SU-DHL-6 (cell line): ENCODE measurements at regions not wholly inside any gene's neighbourhood (a gene's known extent, or its start where the extent isn't known, plus 50 kb on each side); places are given as distances from the start of the nearest gene placed in this dataset.

ENCODE experiments used
- CTCF ChIP-seq: fragments of 200-600 bp; sonication (generic); IDR thresholded peaks from one replicate; pipeline ENCODE4 v1.5.1; 2017; ENCODE audit warnings: antibody characterized with exemption, mild to moderate bottlenecking, low read length, moderate library complexity; ENCODE audit not compliant: insufficient read depth, poor library complexity, severe bottlenecking
- EZH2phosphoT487 ChIP-seq: fragments of 200-600 bp; sonication (generic), shearing (Covaris generic); conservative IDR thresholded peaks from 2 replicates; pipeline ENCODE4 v1.6.1; 2018; ENCODE audit warnings: mild to moderate bottlenecking, antibody characterized with exemption, low read length, moderate library complexity, mixed read lengths

GRCh38 chr6:799769-800168, 106.8 kb upstream of the EXOC2 start:
- TF ChIP-seq CTCF (no peak), EZH2phosphoT487 (no peak)
